Retina (tissue), 1 donor: ENCODE measurements at regions not wholly inside any gene's neighbourhood (a gene's known extent, or its start where the extent isn't known, plus 50 kb on each side); places are given as distances from the start of the nearest gene placed in this dataset.

Source experiments
- DNase-seq: peaks from one replicate; pipeline ENCODE4 v3.0.0-alpha.2; 2016

DNA sequence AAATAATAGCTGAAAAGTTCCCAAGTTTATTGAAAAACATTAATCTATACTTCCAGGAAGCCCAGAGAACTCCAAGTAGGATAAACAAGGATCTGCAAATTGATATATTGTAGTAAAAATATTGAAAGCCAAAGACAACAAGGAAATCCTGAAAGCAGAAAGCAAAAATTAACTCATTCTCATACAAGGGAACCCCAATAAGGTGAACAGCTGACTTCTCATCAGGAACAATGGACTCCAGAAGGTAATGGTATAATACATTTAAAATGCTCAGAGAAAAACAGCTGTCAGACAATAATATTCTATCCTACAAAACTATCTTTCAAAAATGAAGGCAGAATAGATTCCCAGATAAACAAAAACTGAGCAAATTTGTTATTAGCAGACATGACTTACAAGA lies 138.1 kb upstream of the BMP4 start:
- DNase-seq = no peak

DNA sequence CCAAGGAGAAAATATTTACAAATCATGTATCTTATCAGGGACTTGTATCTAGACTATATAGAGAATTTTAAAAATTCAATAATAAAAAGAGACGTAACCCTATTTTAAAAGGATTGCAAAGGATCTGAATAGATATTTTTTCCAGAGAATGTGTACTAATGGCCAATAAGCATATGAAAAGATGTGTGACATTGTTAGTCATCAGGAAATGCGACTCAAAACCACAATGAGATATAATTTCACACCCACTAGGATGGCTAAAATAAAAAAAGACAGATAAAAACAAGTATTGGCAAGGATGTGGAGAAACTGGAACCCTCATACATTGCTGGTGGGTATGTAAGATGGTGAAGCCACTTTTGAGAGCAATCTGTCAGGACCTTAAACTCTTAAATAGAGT lies 141.9 kb upstream of the BMP4 start:
- DNase-seq = no peak

DNA sequence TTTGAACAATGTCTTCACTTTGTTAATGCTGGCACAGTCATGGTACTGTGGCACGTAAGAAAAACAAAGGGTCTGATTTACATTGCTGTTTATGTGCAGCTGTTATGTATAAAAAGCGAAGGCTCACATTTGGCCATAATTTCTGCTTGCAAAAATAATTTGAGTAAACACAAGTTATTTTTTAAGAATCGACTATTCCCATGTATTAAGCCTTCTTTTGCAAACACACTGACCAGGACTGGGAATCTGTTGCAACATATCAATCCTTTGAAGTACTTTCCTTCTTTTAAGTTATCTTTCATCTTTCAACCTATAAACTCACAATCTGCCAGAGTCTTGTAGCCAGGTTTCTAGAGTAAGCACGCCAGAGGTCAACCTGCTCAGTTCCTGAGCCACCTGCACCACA lies 145.4 kb upstream of the BMP4 start:
- no peak for DNase-seq

- no peak for DNase-seq
Measured at GRCh38 chr14:54102530-54102929, 145.9 kb upstream of the BMP4 start.

DNA sequence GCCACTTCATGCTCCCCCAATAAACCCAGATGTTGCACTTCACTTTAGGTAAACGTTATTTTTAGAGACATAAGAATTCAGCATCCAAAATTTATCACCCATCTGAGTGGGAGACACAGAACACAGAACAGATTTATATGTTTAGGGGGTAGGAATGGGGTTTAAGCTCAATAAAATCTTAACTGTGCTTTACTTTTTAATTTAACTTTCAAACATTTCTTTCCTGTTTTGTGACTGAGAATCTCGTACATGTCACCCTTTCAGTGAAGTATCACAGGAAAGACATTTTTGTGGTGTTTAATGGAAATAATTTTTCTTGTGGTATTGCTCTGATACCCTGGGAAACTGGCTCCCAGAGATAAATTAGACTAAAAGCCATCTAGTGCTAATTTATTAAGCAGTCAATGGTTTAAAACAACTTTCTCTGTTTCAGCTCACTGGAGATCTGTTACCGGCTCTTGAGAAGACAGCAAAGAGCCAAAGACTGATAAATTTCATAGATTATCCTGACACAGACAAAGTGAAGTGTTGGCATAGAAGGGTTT lies 148.0 kb upstream of the BMP4 start:
- DNase-seq = no peak

- DNase-seq = no peak
Measured at GRCh38 chr14:54105406-54105805, 148.8 kb upstream of the BMP4 start.

GRCh38 chr14:54105898-54106297 lies 149.3 kb upstream of the BMP4 start:
- DNase-seq = no peak

- no peak for DNase-seq
Measured at GRCh38 chr14:54106661-54107377, 150.2 kb upstream of the BMP4 start.

GRCh38 chr14:54108481-54109471 lies 152.2 kb upstream of the BMP4 start:
- no peak for DNase-seq

- no peak for DNase-seq
Measured at GRCh38 chr14:54109521-54110120, 153.0 kb upstream of the BMP4 start.

- DNase-seq = no peak
Measured at GRCh38 chr14:54114941-54115340, 158.3 kb upstream of the BMP4 start.

DNA sequence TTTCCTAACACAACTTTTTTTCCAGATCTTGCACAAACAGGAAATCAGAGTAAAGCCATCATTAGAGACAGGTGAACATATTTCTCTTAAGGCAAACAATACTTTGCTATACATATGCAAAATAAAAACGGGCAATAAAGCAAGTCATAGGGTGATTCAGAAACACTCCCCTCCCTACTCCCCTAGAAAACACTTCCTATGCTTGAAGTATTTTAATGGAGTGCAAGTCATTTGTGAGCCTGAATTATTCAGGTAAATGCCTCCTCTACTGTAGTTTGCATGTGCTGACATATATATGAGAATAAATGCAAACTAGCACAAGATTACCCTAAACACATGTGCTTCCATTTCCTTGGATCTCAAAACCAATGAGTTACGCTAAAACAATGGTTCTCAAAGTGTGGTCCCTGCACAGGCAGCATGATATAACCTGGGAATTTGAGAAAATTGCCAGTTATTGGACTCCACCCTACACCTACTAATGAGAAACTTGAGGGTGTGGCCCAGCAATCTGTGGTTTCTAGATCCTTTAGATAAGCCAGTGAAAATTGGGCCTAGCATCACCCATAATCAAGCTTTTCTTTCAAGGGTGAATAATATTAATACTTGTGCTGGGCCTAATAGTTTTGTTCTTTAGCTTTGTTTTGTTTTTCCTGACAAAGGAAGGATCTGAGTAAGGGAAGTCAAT lies 159.7 kb upstream of the BMP4 start:
- DNase-seq = no peak

DNA sequence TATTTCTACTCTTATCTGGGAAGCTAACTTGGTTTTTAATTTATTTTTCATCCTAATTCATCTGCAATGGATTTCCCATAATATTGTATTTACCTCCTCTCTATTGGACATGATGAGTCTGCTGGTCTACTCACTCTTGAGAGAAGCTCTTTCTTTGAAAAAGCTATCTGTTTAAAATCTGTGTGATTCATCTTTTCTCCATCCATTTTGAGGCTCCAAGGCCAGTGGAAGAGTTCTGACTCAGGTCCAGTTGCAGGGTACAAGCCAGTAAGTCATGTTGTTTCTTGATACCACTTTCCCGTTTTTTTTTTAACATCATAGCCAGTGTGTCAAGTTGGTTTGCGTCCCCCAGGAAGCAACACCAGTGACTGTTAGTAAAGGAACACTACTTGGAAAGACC lies 160.3 kb upstream of the BMP4 start:
- DNase-seq = no peak

- no peak for DNase-seq
Measured at GRCh38 chr14:54117396-54117795, 160.8 kb upstream of the BMP4 start.

DNA sequence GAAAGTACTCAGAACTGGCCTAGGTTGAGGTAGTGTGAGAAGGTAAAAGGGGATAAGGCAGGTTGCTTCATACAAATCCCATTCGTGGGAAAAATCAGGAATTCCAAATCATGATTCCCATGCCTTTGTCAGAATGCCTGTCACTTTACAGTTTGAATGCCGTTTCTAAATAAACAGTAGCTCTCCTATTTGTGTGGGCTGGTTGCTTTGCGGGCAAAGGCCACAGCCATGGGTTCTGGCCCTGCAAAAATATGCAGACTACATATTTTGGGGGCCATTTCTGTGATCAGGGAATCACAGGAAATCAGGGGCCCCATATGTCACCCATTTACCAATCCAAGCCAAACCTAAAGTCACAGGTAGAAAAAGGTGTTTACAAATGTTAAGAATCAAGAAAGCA lies 161.3 kb upstream of the BMP4 start:
- no peak for DNase-seq

GRCh38 chr14:54120260-54120659 lies 163.6 kb upstream of the BMP4 start:
- DNase-seq = no peak

GRCh38 chr14:54121466-54122027 lies 164.9 kb upstream of the BMP4 start:
- DNase-seq = no peak

DNA sequence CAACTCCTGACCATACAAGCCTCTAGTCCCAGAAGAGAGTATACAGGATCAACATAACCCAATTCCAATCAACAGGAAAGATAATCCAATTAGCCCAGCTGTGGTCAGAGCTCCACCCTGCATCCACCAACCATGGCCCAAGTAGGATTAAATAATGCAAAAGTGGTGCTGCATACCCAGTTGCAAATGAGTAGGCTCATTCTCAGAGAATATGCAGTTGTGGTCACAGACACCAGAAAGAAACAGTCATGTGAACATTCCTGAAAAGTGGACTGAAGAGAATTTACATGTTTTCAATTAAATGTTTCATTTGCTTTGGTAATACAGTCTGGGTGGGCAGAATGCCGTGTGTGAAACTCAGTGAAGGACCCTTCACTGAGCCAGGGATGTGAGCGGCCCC lies 167.2 kb upstream of the BMP4 start:
- no peak for DNase-seq

DNA sequence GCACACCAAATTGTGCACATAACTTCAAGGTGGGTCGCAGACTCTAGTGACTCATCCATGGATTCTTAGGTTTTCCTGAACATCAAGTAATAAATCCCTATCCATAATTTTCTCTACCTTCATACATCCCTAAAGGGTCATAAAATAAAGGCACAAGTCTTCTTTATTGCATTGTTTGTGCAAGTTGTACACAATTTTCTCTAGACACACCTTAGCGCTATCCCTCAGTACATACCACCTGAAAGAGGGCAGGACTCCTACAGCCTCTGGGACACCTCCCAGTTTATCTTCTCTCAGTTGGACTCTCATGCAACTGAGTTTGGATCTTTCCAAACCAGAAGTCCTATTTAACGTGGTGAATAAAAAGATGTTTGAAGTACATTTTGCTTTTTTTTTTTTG lies 168.5 kb upstream of the BMP4 start:
- no peak for DNase-seq

- no peak for DNase-seq
Measured at GRCh38 chr14:54126947-54127346, 170.3 kb upstream of the BMP4 start.

DNA sequence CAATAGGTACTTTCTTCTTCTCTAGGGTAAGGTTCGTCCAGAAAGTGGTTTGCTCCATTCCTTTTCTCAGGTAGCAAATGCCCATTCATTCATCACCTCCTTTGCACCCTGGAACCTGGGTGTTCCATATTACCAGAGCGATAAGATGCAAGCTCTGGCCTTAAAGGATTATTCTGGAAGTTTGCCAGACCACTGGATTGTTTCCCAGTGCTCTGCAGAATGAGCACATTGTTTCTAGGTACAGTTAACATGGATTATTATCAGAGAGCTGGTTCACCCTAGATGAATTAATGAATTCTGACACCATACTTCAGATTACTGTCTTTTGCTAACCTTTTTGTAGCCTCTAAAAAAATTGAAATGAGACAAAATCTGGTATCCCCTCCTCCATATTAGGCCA lies 170.9 kb upstream of the BMP4 start:
- DNase-seq = no peak

DNA sequence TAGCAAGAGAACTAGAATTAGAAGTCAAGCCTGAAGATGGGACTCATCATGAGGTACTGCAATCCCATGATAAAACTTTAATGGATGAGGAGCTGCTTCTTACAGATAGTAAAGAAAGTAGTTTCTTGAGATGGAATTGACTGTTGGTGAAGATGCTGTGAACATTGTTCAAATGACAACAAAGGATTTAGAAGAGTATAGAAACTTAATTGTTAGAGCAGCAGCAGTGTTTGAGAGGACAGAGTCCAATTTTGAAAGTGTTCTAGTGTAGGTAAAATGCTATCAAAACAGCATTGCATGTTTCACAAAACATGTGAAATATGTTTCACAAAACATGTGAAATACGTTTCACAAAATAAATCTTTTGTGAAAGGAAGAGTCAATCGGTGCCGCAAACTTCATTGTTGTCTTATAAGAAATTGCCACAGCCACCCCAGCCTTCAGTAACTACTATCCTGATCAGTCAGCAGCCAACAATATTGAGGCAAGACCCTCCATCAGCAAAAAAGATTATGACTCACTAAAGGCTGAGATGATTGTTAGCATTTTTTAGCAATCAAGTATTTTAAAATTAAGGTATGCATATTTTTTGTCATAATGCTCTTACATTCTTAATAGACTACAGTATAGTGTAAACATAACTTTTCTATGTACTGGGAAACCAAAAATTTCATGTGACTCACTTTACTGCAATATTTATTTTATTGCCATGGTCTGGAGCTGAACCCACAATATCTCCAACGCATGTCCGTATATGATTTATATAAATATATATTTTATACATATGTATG lies 173.4 kb upstream of the BMP4 start:
- DNase-seq = no peak
